SU-DHL-6 (cell line): ENCODE measurements at regions not wholly inside any gene's neighbourhood (a gene's known extent, or its start where the extent isn't known, plus 50 kb on each side); places are given as distances from the start of the nearest gene placed in this dataset.

Experiments used
- H2AFZ ChIP-seq: fragments of 200-600 bp; sonication (generic); 2 replicates; pipeline ENCODE4 v1.6.1; 2014; ENCODE audit warnings: low read depth, mild to moderate bottlenecking, moderate library complexity, mixed read lengths, antibody characterized with exemption, low read length; ENCODE audit not compliant: severe bottlenecking
- H3F3A ChIP-seq: fragments of 200-600 bp; shearing (Covaris generic); 2 replicates; pipeline ENCODE4 v1.6.0; 2016; ENCODE audit warnings: antibody characterized with exemption, mild to moderate bottlenecking; ENCODE audit not compliant: insufficient read depth
- H3K27ac ChIP-seq: fragments of 200-600 bp; sonication (generic); 2 replicates; pipeline ENCODE4 v1.5.1; 2016; ENCODE audit warnings: low read depth, mild to moderate bottlenecking, low read length, moderate library complexity, mixed read lengths
- H3K27me3 ChIP-seq: fragments of 200-600 bp; sonication (generic), shearing (Covaris generic); 2 replicates; pipeline ENCODE4 v1.6.0; 2014; ENCODE audit warnings: mild to moderate bottlenecking, low read length
- H3K36me3 ChIP-seq: fragments of 200-600 bp; sonication (generic); 2 replicates; pipeline ENCODE4 v1.6.1; 2014; ENCODE audit warnings: mild to moderate bottlenecking, low read length, mixed read lengths
- H3K4me2 ChIP-seq: fragments of 300-600, 200-600 bp; shearing (Covaris generic), sonication (generic); 2 replicates; pipeline ENCODE4 v1.6.0; 2014; ENCODE audit warnings: low read length, low read depth, mild to moderate bottlenecking; ENCODE audit not compliant: poor library complexity, severe bottlenecking
- H3K4me3 ChIP-seq: fragments of 200-600 bp; sonication (generic); 2 replicates; pipeline ENCODE4 v1.5.1; 2014; ENCODE audit warnings: antibody characterized with exemption, low read length, mild to moderate bottlenecking, mixed read lengths; ENCODE audit not compliant: insufficient read depth, poor library complexity, severe bottlenecking
- H3K79me2 ChIP-seq: fragments of 200-600 bp; sonication (generic); 2 replicates; pipeline ENCODE4 v1.6.1; 2014; ENCODE audit warnings: mild to moderate bottlenecking, low read length, moderate library complexity; ENCODE audit not compliant: insufficient read depth
- H3K9ac ChIP-seq: fragments of 200-600 bp; sonication (generic); 2 replicates; pipeline ENCODE4 v1.7.0; 2014; ENCODE audit warnings: mild to moderate bottlenecking, low read length
- H3K9me2 ChIP-seq: fragments of 200-600 bp; sonication (generic); replicated peaks from 2 replicates; pipeline ENCODE4 v1.6.1; 2014; ENCODE audit warnings: low read length; ENCODE audit not compliant: insufficient read depth
- H3K9me3 ChIP-seq: fragments of 200-600 bp; sonication (generic); 2 replicates; pipeline ENCODE4 v1.6.1; 2014; ENCODE audit warnings: low read length, mixed read lengths; ENCODE audit not compliant: insufficient read depth
- H4K20me1 ChIP-seq: fragments of 200-600 bp; sonication (generic); 2 replicates; pipeline ENCODE4 v1.6.1; 2014; ENCODE audit warnings: low read depth, mild to moderate bottlenecking, antibody characterized with exemption, low read length, moderate library complexity, mixed read lengths
- EZH2phosphoT487 ChIP-seq: fragments of 200-600 bp; sonication (generic), shearing (Covaris generic); conservative IDR thresholded peaks from 2 replicates; pipeline ENCODE4 v1.6.1; 2018; ENCODE audit warnings: mild to moderate bottlenecking, antibody characterized with exemption, low read length, moderate library complexity, mixed read lengths
- TF ChIP-seq, protein P1 (sequence below): fragments of 200-600 bp; sonication (generic); IDR thresholded peaks from one replicate; pipeline ENCODE4 v1.5.1; 2017; ENCODE audit warnings: antibody characterized with exemption, mild to moderate bottlenecking, low read length, moderate library complexity; ENCODE audit not compliant: insufficient read depth, poor library complexity, severe bottlenecking

DNA sequence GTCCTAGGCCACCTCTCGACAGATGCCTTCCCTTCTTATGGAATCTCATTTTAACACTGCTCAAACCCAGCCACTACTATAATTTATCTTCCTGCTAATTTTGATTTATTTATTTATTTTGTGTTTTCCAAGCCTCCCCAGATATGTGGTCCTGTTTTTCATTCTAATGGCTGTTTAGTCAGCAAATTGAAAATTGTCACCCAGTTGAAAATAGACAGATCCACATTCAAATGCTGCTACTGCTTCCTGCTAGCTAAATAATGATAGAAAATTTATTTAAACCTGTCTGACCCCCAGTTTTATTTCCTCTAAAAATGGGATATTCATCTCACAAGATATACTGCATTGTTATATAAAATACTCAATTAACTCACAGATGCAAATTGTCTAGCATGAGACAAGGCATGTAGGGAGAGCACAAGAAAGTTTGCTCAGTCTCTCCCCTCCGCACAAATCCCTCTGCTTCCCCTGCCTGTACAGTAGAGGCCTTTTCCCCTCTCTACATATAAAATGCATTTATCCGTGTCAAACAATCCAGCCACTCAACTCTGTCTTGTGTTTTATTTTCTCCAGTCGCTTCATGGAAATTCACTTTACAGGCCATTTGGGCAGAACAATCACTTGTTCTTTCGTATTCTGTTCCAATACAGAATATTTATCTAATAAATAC lies 389.9 kb downstream of the SOX11 start:
- Histone ChIP-seq H4K20me1 (no peaks in the 10 kb centered on the region), H3K9me3 (no peaks in the 10 kb centered on the region), H3K4me3 (no peak overlapping the region), H3F3A (no peaks in the 10 kb centered on the region), H2AFZ (no peak overlapping the region), H3K36me3 (no peaks in the 10 kb centered on the region), H3K9ac (no peak overlapping the region), H3K27ac (no peak overlapping the region), H3K4me2 (no peak overlapping the region), H3K79me2 (no peaks in the 10 kb centered on the region), H3K9me2 (no peaks in the 10 kb centered on the region), H3K27me3 (no peaks in the 10 kb centered on the region)
- TF ChIP-seq, protein P1, sequence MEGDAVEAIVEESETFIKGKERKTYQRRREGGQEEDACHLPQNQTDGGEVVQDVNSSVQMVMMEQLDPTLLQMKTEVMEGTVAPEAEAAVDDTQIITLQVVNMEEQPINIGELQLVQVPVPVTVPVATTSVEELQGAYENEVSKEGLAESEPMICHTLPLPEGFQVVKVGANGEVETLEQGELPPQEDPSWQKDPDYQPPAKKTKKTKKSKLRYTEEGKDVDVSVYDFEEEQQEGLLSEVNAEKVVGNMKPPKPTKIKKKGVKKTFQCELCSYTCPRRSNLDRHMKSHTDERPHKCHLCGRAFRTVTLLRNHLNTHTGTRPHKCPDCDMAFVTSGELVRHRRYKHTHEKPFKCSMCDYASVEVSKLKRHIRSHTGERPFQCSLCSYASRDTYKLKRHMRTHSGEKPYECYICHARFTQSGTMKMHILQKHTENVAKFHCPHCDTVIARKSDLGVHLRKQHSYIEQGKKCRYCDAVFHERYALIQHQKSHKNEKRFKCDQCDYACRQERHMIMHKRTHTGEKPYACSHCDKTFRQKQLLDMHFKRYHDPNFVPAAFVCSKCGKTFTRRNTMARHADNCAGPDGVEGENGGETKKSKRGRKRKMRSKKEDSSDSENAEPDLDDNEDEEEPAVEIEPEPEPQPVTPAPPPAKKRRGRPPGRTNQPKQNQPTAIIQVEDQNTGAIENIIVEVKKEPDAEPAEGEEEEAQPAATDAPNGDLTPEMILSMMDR: no peak
- no peak for TF ChIP-seq EZH2phosphoT487

DNA sequence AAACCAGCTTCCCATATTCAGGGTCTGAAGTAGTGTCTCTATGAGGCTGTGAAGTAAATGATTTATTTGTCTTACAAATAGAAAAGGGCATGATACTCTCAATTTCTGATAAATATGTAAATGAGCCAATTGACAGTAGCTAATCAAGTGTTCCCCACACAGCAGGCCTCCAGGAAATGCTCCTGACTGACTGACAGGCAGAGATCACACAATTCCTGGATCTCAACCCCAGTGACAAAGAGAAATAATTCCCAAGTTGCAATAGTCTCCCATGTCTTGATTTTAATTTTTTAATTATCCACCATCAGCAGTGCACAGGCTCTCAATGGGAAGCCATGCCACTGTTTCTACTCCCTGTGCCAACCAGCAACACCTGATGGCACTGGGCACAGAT lies 390.4 kb downstream of the SOX11 start:
- Histone ChIP-seq H3K36me3 (no peaks in the 10 kb centered on the region), H3F3A (no peaks in the 10 kb centered on the region), H3K9ac (no peak overlapping the region), H3K27ac (no peak overlapping the region), H3K9me3 (no peaks in the 10 kb centered on the region), H3K4me2 (no peak overlapping the region), H2AFZ (no peak overlapping the region), H3K4me3 (no peak overlapping the region), H4K20me1 (no peaks in the 10 kb centered on the region), H3K27me3 (no peaks in the 10 kb centered on the region), H3K79me2 (no peaks in the 10 kb centered on the region), H3K9me2 (no peaks in the 10 kb centered on the region)
- TF ChIP-seq EZH2phosphoT487: no peak
- TF ChIP-seq, protein P1: no peak

DNA sequence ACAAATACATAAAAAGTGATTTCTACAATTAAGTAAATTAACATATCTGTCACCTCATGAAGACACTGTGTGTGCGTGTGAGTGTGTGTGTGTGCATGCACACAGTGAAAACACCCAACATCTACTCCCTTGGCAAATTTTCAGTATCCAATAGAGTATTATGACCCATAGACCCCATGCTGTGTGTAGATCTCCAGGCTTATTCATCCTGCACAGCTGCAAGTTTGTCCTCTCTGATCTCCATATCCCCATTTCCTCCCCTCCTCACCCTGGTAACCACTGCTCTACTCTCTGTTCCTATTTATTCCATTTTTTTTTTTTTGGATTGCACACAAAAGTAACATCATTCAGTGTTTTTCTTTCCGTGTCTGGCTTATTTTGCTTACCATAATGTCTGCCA lies 391.0 kb downstream of the SOX11 start:
- H3K27me3 ChIP-seq: no peaks in the 10 kb centered on the region
- no peaks in the 10 kb centered on the region for H3K9me3 ChIP-seq
- H4K20me1 ChIP-seq: no peaks in the 10 kb centered on the region
- no peaks in the 10 kb centered on the region for H3F3A ChIP-seq
- no peaks in the 10 kb centered on the region for H3K9me2 ChIP-seq
- H3K36me3 ChIP-seq: no peaks in the 10 kb centered on the region
- H3K27ac ChIP-seq: no peak overlapping the region
- no peak overlapping the region for H2AFZ ChIP-seq
- H3K9ac ChIP-seq: no peak overlapping the region
- no peak overlapping the region for H3K4me2 ChIP-seq
- H3K79me2 ChIP-seq: no peaks in the 10 kb centered on the region
- TF ChIP-seq EZH2phosphoT487: no peak
- TF ChIP-seq, protein P1: no peak
- no peak overlapping the region for H3K4me3 ChIP-seq
